ENCODE measurements at regions not wholly inside any gene's neighbourhood (a gene's known extent, or its start where the extent isn't known, plus 50 kb on each side); places are given as distances from the start of the nearest gene placed in this dataset.

- DNase-seq = no peak
Observed at GRCh38 chr1:55376897-55377296, 161.7 kb upstream of the USP24 start.

DNA sequence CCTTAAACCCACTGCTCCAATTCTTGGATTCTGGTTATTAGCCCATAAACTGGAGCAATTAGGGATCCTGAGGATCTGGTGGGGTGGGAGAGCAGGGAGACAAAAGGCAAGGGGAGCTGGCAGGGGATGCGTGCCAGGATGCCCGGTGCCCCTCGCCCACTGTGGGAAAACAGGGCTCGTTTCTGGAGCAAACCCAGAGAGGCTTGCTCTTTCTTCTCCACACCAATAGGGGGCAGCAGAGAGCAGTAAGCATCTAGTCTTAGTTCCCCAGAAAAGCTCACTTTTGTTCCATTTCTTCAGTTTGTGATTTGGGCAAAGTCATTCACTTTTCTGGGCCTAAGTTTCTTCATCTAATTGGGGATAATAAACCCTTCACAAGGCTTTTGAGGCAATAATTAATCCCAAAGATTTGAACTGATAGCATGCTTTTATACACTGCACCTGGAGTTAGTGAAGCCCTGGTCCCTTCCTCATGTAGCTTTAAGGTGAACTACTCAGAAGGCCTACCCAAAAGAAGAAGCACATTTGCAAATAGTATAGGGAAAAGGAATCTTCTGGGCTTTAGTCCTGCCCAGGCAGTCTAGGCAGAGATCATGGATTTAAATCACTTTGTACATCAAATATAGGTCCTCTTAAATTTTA, 160.6 kb upstream of the USP24 start:
- peak; percentile 52 for DNase-seq

DNA sequence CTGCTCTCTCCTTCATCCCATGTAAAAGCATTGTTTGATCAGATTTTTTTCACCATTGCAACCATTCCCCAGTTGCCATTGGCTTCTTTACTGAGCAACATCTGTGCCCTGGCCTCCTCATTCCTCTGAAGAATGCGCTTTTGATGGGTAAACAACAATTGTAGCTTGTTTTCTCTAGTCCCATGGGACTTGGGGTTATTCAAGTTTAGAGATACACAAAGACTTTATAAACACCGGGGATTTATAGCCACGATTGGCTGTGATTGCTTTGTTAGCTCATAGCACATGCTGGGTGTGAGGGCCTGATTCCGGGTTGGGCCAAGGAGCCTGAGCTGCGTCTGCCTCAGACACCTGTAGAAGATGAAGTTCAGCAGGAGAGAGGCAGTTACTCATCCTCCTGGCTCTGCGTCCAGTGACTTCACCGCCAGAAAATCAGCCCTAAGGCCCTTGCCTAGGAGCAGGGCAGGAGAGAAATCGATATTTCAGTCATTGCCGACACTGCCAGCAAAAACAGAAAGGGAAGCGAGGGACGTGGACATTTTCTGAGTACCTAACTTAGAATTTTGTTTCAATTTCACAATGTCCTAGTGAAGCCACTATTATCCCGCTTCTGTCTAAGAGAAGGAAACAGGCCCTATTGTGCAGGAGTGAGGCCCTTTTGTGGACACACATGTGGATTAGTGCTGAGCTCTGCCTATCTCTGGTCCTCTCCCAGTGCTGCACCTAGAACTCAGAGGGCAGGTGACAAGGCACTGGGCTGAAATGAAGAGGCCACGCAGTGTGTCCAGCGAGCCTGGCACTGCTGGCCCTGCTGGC, 159.8 kb upstream of the USP24 start:
- DNase-seq = peak; percentile 11

GRCh38 chr1:55374216-55374615, 159.1 kb upstream of the USP24 start:
- no peak for DNase-seq

DNA sequence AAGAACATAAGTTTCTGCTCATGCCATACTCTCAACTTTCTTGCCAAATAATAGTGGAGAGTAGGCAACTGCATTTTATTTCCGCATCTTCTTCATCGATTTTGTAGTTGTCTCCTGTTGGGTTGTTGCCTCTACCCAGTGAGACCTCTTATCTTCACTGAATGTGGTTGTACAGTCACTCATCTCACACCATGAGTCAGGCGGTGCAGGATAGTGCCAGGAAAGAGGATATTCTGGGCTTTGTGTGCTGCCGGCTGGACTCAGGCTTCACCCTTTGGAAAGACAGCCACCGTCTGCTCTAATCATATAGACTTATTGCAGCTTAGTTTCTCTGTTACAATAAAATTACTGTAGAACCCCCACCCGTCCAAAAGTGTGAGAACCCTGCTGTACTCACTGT, 154.3 kb upstream of the USP24 start:
- DNase-seq = peak; percentile 29

DNA sequence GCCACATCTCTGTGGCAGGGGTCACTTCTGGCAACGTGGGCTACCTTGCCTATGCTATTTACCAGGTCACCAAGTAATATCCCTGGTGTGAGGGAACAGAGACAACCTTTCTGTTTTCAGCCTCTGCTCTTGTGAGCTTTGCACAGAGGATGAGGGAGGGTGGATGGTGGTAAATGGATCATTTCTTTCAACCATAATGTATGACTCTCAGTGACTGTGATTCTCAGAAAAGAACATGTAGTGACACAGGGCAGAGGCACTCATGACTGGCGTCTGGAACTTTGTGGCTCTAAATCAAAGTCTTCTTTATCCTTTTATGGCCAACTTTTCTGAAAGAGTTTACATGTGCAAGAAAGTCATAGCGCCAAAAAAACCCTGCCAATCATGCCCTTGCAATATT, 153.5 kb upstream of the USP24 start:
- no peak for DNase-seq

DNA sequence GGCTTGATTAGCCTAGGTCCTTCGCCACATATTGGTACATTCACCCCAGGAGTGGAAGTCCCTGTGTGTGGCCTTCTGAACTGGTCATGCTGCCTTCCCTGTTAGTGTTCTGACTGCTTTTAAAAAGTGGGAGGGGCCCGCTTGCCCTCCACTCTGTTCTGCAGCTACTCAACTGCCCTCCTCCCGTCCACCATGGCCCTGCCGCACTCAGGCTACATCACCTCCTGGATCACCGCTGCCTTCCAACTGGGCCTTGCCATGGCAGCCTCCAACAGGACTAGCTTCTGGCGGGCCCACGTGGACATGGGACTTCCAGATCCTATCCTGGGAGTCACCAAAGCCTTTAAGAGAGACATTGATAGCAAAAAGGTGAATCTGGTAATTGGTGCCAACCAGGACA, 152.1 kb upstream of the USP24 start:
- DNase-seq = no peak

DNA sequence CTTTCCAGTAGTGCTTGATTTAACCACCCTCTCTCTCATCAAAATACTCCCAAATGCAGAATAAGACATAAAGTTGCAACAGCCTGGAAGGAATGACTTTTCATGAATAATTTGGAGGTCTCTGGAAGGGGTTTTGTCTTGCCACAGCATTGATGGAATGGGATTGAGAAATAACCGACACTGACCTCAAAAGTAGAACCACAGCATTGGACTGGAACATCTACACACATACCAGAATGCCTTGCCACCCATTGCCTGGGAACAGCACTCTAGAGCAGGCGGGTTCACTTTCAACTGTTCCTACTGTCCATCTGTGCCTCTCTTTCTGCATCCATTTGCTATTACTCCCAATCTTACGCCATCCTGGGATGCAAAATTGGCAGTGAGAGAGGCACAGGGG, 149.1 kb upstream of the USP24 start:
- DNase-seq = peak; percentile 8

GRCh38 chr1:55363268-55363667, 148.1 kb upstream of the USP24 start:
- DNase-seq = peak; percentile 38

DNA sequence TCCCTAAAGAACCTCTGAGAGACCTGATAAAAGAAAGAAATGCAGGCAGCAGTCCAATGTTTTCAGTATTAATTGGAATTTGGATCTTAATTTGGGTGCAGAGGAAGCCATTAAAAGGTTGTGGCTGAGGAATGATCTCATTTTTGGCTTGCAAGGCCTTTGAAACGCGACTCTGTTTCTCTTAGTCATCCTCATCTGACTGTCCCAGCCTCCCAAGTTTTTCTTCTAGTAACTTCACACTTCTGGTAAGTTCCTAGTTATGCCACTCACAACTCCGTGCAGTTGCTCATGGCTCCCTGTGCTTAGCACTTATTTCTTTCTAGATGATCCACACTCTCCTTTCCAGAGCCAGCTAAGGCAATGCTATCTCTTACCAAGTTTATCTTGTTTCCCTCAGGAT, 147.4 kb upstream of the USP24 start:
- DNase-seq = peak; percentile 58

- no peak for DNase-seq
Observed at GRCh38 chr1:55359611-55360010, 144.4 kb upstream of the USP24 start.

DNA sequence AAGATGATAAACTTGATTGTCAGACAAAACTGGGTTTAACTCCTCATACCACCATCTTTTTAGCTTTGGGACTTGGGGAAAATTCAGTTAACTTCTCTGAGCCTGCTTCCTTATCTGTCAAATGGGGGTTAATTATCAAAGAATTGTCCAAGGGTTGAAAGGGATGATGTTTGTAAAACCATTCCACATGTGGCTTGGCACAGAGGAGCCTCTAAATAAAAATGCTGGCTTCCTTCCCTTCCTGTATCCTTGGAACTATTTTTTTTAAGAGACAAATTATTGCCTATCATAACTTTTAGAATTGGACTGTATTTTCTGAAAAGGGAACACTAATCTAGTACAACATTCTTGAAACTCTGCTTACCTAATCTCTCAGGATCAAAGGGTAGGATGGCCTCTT, 143.4 kb upstream of the USP24 start:
- no peak for DNase-seq

DNA sequence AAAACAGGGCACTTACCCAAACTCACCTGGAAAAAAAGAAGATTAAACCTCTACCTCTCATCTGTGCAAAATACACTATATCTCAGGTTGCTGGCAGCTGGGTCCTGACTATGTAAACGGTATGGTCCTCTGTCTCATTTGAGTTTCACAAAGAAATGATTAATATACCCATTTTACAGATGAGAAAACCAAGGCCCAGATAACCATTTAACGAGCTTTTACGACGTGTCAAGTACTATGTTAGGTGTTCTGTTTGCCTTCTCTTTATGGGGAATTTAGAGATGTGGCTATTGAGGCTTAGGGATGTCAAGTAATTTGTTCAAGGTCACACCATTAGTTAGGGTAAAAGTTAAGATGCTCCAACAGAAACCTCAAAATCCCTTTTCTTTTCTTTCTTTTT, 140.4 kb upstream of the USP24 start:
- DNase-seq = no peak

DNA sequence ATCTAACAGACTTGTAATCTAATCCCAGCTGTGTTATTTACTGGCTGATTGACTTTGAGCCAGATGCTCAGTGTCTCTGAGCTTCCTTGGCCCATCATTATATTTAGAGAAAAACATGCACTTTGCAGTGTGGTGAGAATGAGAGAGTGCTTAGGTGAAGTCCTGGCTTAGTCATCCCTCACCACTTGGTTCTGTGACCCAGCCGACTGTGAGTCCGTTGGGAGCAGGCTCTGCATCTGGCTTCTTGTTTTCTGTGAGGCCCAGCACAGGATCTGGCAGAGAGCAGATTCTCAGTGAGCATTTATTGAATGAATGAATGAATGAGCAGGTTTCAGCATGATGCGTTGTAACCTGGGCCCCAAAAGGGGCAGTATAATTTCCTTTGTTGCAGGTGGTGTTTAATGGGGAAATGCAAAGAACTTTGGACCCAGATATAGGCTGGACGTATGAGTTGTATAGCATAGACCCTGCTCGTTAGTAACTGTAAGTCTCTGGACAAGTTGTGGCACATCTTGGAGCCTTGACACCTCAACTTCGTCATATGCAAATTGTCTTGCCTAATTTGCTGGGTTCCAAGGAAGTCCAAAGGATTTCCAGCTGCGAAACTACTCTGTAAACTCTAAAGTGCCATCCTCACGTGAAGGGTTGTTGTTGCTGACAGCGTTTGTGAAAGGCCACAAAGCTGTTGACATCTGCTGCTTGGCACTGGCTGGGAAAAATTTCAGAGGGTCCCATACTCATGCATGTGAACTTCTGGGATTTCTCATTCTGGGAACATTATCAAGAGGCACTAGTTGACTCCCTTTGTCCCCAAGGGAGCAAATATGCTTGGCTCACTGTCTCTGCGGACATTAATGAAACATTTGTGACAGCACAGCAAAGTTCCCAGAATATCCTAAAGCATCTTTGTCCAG, 138.8 kb upstream of the USP24 start:
- DNase-seq = no peak

- no peak for DNase-seq
Observed at GRCh38 chr1:55352811-55353180, 137.6 kb upstream of the USP24 start.

- peak; percentile 16 for DNase-seq
Observed at GRCh38 chr1:55352080-55352810, 137.1 kb upstream of the USP24 start.

DNA sequence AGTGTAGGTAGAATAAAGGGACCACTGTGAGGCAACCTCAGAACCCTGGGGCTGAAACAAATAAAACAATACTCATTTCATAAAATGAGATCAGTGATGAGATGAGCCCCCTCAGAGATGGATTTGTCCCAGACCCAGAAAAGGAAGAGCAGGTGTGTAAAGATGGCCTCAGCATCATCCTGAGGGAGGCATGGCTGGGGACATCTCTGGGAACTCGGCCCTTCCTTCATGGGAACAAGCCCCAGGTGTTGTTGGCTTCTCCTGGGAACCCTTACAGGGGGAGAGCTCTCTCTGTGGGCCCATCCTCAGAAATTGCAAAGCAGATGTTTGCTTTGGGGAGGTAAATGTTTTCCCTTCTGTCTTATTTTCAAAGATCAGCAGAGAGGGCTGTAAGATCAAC, 133.2 kb upstream of the USP24 start:
- no peak for DNase-seq

- no peak for DNase-seq
Observed at GRCh38 chr1:55347866-55348265, 132.7 kb upstream of the USP24 start.

GRCh38 chr1:55347041-55347440, 131.9 kb upstream of the USP24 start:
- DNase-seq = no peak

DNA sequence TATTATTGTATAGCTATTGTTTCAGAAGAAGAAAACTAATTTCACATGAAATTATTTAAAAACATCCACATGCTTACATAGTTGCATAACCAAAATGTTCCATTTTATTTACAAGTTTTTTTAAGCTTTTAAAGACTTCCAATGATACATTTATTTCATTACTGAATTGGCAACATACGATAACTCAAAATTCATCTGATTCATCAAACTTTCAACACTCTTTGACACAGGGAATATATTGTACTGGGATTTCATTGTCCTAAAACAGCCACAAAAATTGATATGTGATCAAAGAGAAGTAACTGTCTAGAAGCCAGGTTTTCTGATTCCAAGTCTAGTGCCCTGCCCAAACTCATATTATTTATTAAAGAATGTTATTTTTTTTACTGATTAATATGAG, 131.4 kb upstream of the USP24 start:
- DNase-seq = no peak

DNA sequence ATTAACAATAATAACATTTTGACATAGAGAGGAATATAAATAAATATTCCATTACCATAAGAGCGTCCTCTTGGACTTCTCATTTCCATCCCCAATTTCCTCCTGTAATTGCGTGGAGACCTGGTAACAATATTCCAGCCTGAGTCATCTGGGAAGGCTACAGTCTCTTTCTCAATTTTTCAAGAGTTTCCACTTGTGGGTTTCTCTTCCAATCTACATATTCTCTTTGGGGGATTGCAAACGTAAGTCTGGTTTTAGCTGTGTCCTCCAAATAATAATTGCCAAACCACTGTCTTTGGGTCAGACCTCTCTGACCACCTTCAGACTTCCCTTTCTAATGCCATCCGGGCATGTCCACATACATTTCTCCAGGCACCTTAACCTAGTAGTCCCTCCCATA, 124.5 kb upstream of the USP24 start:
- no peak for DNase-seq

GRCh38 chr1:55338448-55338820, 123.3 kb upstream of the USP24 start:
- DNase-seq = no peak
